ENCODE measurements at regions not wholly inside any gene's neighbourhood (a gene's known extent, or its start where the extent isn't known, plus 50 kb on each side); places are given as distances from the start of the nearest gene placed in this dataset.
"Not testable (repeated sequence)": the region's sequence is repeated elsewhere in the genome, so short reads cannot be mapped to it uniquely, and the experiment has no call there.

DNA sequence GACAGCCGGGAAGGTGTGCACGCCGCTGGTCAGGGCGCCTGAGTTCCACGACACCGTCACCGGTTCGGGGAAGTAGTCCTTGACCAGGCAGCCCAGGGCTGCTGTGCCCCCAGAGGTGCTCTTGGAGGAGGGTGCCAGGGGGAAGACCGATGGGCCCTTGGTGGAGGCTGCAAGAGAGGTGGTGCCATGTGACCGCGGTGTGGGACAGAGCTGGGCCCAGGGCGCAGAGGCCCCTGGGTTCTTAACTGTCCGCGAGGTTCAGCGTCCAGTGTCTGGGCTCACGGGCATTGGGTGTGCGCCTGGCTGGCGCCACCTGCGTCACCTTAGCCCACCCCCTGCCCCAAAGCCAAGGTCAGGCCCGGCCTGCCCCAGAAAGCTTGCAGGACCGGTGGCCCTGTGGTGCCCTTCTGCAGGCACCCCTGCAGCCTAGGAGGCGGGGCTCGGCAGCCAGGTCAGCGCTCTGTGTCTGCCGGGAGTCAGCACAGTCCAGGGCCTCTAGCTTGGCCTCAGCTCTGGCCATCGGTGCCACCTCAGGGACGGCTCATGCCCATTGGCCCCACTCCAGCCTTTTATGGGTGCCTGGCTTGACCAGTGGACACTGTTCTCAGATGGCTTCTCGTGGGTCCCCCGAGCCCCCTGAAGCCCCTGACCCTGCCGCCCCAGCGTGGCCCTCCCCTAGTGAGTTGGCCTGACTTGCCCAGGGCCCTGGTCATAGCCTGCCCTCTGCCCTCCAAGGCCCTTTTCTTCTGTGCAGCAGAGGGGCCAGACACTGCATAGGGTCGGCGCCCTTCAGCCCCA is 216.7 kb downstream of the TMEM121 start:
- H3K36me3 ChIP-seq (ENCODE audit: control insufficient read depth in 2 of 2, extremely low read depth in 1 of 2, insufficient read depth in 2 of 2, low read length in 2 of 2); H3K27ac ChIP-seq (ENCODE audit: insufficient read depth, low read depth, low read length); H3K27me3 ChIP-seq (ENCODE audit: control insufficient read depth in 2 of 2, insufficient read depth in 2 of 2, low read length in 2 of 2); H3K79me2 ChIP-seq (ENCODE audit: control insufficient read depth, insufficient read depth, low read length); H3K9ac ChIP-seq (replicated peaks; ENCODE audit: extremely low read depth, insufficient read depth, low read length); DNase-seq (ENCODE audit: low read depth, low spot score); H3K4me3 ChIP-seq (replicated peaks in 1 of 3; ENCODE audit: insufficient read depth in 1 of 3, low read depth in 1 of 3, low read length in 3 of 3); H2AFZ ChIP-seq (ENCODE audit: low read depth, low read length); H3K9me1 ChIP-seq (replicated peaks; ENCODE audit: control insufficient read depth, extremely low read depth, insufficient read depth, low read length); H3K4me1 ChIP-seq (ENCODE audit: control insufficient read depth, extremely low read depth, insufficient read depth, low read length); CTCF ChIA-PET; POLR2A ChIA-PET; FAIRE-seq; H4K20me1 ChIP-seq (replicated peaks; ENCODE audit: control insufficient read depth, extremely low read depth, insufficient read depth, low read length); dilution Hi-C loops (cut with MboI; ENCODE audit: extremely low pct_ligation_motif_present, low sequenced_read_pairs); intact Hi-C loops (cut with micrococcal nuclease); H3K4me2 ChIP-seq (ENCODE audit: insufficient read depth, low read length); H3K9me3 ChIP-seq (replicated peaks; ENCODE audit: control insufficient read depth, insufficient read depth, low read length); BruUV-seq (replicated peaks): not testable (repeated sequence)

DNA sequence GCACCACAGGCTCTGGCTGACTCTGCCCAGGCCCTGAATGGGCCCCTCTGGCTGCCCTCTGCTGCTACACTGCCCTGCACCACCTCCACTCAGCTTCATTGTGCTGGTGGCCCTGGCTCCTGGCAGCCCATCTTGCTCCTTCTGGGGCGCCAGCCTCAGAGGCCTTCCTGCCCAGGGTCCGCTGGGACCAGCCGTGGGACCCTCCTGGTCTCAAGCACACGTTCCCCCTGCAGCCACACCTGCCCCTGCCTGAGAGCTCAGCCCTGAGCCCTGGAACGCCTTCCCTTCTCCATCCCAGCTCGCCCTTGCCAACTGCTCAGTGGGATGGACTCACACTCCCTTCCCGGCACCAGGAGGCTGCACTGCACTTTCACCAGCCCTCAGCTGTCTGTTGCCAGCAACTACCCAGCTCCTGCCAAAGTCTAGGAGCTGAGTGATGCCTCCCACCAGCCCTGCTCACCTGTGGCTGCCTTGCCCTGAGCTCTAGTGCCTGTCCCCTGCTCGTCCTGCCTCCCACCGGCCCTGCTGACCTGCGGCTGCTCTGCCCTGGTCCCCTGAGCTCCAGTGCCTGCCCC is 217.9 kb downstream of the TMEM121 start:
- H3K9me3 ChIP-seq (replicated peaks; ENCODE audit: control insufficient read depth, insufficient read depth, low read length); dilution Hi-C loops (cut with MboI; ENCODE audit: extremely low pct_ligation_motif_present, low sequenced_read_pairs); H3K79me2 ChIP-seq (ENCODE audit: control insufficient read depth, insufficient read depth, low read length); intact Hi-C loops (cut with micrococcal nuclease); H3K27ac ChIP-seq (ENCODE audit: insufficient read depth, low read depth, low read length); H3K27me3 ChIP-seq (ENCODE audit: control insufficient read depth in 2 of 2, insufficient read depth in 2 of 2, low read length in 2 of 2); H4K20me1 ChIP-seq (replicated peaks; ENCODE audit: control insufficient read depth, extremely low read depth, insufficient read depth, low read length); BruUV-seq (replicated peaks); FAIRE-seq; H3K4me2 ChIP-seq (ENCODE audit: insufficient read depth, low read length); H3K9ac ChIP-seq (replicated peaks; ENCODE audit: extremely low read depth, insufficient read depth, low read length); DNase-seq (ENCODE audit: low read depth, low spot score); H3K9me1 ChIP-seq (replicated peaks; ENCODE audit: control insufficient read depth, extremely low read depth, insufficient read depth, low read length); H3K4me3 ChIP-seq (replicated peaks in 1 of 3; ENCODE audit: insufficient read depth in 1 of 3, low read depth in 1 of 3, low read length in 3 of 3); H2AFZ ChIP-seq (ENCODE audit: low read depth, low read length); H3K4me1 ChIP-seq (ENCODE audit: control insufficient read depth, extremely low read depth, insufficient read depth, low read length); CTCF ChIA-PET; H3K36me3 ChIP-seq (ENCODE audit: control insufficient read depth in 2 of 2, extremely low read depth in 1 of 2, insufficient read depth in 2 of 2, low read length in 2 of 2); POLR2A ChIA-PET: not testable (repeated sequence)

All from endothelial cell of umbilical vein (primary cell).